OCI-LY7 (cell line): ENCODE measurements at regions not wholly inside any gene's neighbourhood (a gene's known extent, or its start where the extent isn't known, plus 50 kb on each side); places are given as distances from the start of the nearest gene placed in this dataset.

ENCODE experiments used
- EZH2phosphoT487 ChIP-seq: fragments of 200-600 bp; sonication (generic); IDR thresholded peaks from 2 replicates; pipeline ENCODE4 v1.6.1; 2018; ENCODE audit warnings: low read depth, borderline replicate concordance, mild to moderate bottlenecking, mixed run types, antibody characterized with exemption, low read length, moderate library complexity, mixed read lengths
- TF ChIP-seq, protein P1 (sequence below): fragments of 200-600 bp; sonication (generic); conservative IDR thresholded peaks from 2 replicates; pipeline ENCODE4 v1.5.1; 2014; ENCODE audit warnings: mild to moderate bottlenecking, antibody characterized with exemption, low read length, moderate library complexity, mixed read lengths

DNA sequence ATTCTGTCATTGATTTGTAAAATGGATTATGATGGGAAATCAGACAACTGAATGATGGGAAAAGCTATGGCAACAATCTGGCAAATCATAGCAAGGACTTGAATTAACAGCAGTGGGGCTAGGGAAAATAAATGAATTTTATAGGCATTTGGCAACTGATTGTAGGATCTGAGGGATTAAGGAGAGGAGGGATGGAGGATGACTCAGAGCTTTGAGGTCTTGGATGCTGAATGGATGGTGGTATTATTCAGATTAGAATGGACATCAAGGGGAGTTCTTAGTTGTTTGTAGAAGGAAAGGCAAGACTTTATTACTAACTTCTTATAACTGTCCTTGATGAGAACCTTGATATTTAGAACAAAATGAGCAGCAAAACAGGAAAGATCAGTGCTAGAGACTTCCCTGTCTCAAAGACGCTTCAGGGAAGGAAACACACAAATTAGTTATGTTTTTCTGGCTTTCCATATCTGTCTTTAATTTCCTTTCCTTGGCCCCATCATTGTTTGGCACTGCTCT is 51.4 kb upstream of the HHIP start:
- TF ChIP-seq, protein P1, sequence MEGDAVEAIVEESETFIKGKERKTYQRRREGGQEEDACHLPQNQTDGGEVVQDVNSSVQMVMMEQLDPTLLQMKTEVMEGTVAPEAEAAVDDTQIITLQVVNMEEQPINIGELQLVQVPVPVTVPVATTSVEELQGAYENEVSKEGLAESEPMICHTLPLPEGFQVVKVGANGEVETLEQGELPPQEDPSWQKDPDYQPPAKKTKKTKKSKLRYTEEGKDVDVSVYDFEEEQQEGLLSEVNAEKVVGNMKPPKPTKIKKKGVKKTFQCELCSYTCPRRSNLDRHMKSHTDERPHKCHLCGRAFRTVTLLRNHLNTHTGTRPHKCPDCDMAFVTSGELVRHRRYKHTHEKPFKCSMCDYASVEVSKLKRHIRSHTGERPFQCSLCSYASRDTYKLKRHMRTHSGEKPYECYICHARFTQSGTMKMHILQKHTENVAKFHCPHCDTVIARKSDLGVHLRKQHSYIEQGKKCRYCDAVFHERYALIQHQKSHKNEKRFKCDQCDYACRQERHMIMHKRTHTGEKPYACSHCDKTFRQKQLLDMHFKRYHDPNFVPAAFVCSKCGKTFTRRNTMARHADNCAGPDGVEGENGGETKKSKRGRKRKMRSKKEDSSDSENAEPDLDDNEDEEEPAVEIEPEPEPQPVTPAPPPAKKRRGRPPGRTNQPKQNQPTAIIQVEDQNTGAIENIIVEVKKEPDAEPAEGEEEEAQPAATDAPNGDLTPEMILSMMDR, result no peak
- TF ChIP-seq EZH2phosphoT487, result no peak
